Panc1 (cell line): ENCODE measurements at regions not wholly inside any gene's neighbourhood (a gene's known extent, or its start where the extent isn't known, plus 50 kb on each side); places are given as distances from the start of the nearest gene placed in this dataset.

Experiments used
- ATAC-seq: fragments of 200-7000 bp; cut with Tn5 transposase; 2 replicates; pipeline ENCODE4 v1.9.1; 2020; ENCODE audit warnings: mild to moderate bottlenecking, moderate library complexity
- BruUV-seq: library from RNA; stranded (reverse); fragments of 400-500 nt; replicated peaks from 2 replicates; lab custom pipeline; 2021; lab: Mats Ljungman, UMichigan
- CTCF ChIA-PET: fragments of 300-600 bp; sonication (Branson Sonifier 250); formaldehyde crosslinking; loops from one replicate; lab custom pipeline; 2022; ENCODE audit warnings: antibody characterized with exemption; lab: Charles Lee
- POLR2A ChIA-PET: fragments of 300-600 bp; sonication (Branson Sonifier 250); formaldehyde crosslinking; loops from one replicate; lab custom pipeline; 2022; ENCODE audit warnings: antibody characterized with exemption; lab: Charles Lee
- DNase-seq: peaks from one replicate; pipeline ENCODE4 v3.0.0-alpha.2; 2010; ENCODE audit warnings: low read depth, low spot score
- H3K27ac ChIP-seq: 2 replicates; pipeline ENCODE4 v1.5.1; 2011; ENCODE audit warnings: mild to moderate bottlenecking, low read length, inconsistent platforms
- H3K27me3 ChIP-seq: fragments of 200-500 bp; sonication (Bioruptor generic); 2 replicates; pipeline ENCODE4 v1.6.0; 2014; ENCODE audit warnings: low read length, inconsistent platforms; ENCODE audit not compliant: control insufficient read depth, insufficient read depth
- H3K36me3 ChIP-seq: fragments of 200-500 bp; sonication (Bioruptor generic); 2 replicates; pipeline ENCODE4 v1.5.1; 2014; ENCODE audit warnings: inconsistent platforms, mild to moderate bottlenecking, low read length, moderate library complexity; ENCODE audit not compliant: control insufficient read depth, insufficient read depth
- H3K4me1 ChIP-seq: 2 replicates; pipeline ENCODE4 v1.5.1; 2011; ENCODE audit warnings: inconsistent platforms, mild to moderate bottlenecking, low read length, moderate library complexity; ENCODE audit not compliant: control insufficient read depth, insufficient read depth
- H3K4me3 ChIP-seq, 2 experiments: 2 replicates each; pipeline ENCODE4 v1.5.1; 2011 to 2012; ENCODE audit warnings: low read depth in 2 of 2, low read length in 2 of 2, mild to moderate bottlenecking in 2 of 2, inconsistent platforms in 1 of 2, moderate library complexity in 1 of 2
- H3K9me3 ChIP-seq: fragments of 200-500 bp; sonication (Bioruptor generic); 2 replicates; pipeline ENCODE4 v1.5.1; 2014; ENCODE audit warnings: low read depth, mild to moderate bottlenecking, inconsistent platforms, low read length, moderate library complexity; ENCODE audit not compliant: control insufficient read depth, insufficient read depth
- CTCF ChIP-seq: fragments of 450-650 bp; IDR thresholded peaks from 2 replicates; pipeline ENCODE4 v1.5.1; 2017; ENCODE audit warnings: mild to moderate bottlenecking
- POLR2AphosphoS5 ChIP-seq: IDR thresholded peaks from 2 replicates; pipeline ENCODE4 v1.6.1; 2012; ENCODE audit warnings: mild to moderate bottlenecking, low read depth, low read length, moderate library complexity
- REST ChIP-seq, 2 experiments: IDR thresholded peaks; 2 replicates each; pipeline ENCODE4 v1.6.1; 2011 to 2012; ENCODE audit warnings: low read depth in 2 of 2, control low read depth in 1 of 2, low read length in 1 of 2, mild to moderate bottlenecking in 1 of 2, moderate library complexity in 1 of 2; ENCODE audit not compliant: insufficient read depth in 1 of 2
- SIN3A ChIP-seq: IDR thresholded peaks from 2 replicates; pipeline ENCODE4 v1.6.1; 2012; ENCODE audit warnings: low read depth, mild to moderate bottlenecking, low read length, moderate library complexity, borderline replicate concordance; ENCODE audit not compliant: insufficient read depth
- TCF7L2 ChIP-seq: IDR thresholded peaks from 2 replicates; pipeline ENCODE4 v1.6.1; 2011; ENCODE audit warnings: mild to moderate bottlenecking, low read depth, low read length, inconsistent platforms
- in situ Hi-C: cut with HindIII; loops from 2 replicates; pipeline ENCODE4 v1.10.0; 2016; ENCODE audit warnings: low sequenced_read_pairs, low pct_unique_long_range_greater_than_20kb
- intact Hi-C: fragments of 100-400 bp; cut with micrococcal nuclease; formaldehyde crosslinking; loops from one replicate; pipeline ENCODE4 v1.10.0; 2022; ENCODE audit not compliant: unreplicated experiment

GRCh38 chr2:41826921-41827320, 220.9 kb upstream of the PKDCC start:
- Histone ChIP-seq H3K27me3 (peaks cover 29% of the 10 kb centered on the region), H3K9me3 (no peaks in the 10 kb centered on the region), H3K27ac (no peak overlapping the region), H3K36me3 (no peaks in the 10 kb centered on the region), H3K4me1 (no peaks in the 10 kb centered on the region), H3K4me3 (no peak overlapping the region)
- BruUV-seq: no TSS peak
- no peak for DNase-seq
- CTCF ChIA-PET: interaction anchor here (0.6 kb wide), 2 partner anchors 394 to 859 kb away, joined by 3 to 6 read pairs; no protein-coding TSS in a partner anchor
- TF ChIP-seq SIN3A (no peak), POLR2AphosphoS5 (no peak), CTCF (no peak), REST (IDR thresholded peaks at IDR 0.05; ENCODE audit: insufficient read depth in 1 of 2, low read depth in 2 of 2, low read length in 1 of 2) (no peak), TCF7L2 (no peak)
- intact Hi-C loops (no loop called here), in situ Hi-C loops (no loop called here)
- ATAC-seq: no peak
- POLR2A ChIA-PET: no interaction called here

- Histone ChIP-seq H3K4me3 (no peak overlapping the region), H3K27ac (no peak overlapping the region), H3K27me3 (peaks cover 29% of the 10 kb centered on the region), H3K4me1 (no peaks in the 10 kb centered on the region), H3K36me3 (no peaks in the 10 kb centered on the region), H3K9me3 (no peaks in the 10 kb centered on the region)
- TF ChIP-seq TCF7L2: no peak
- no peak for TF ChIP-seq SIN3A
- TF ChIP-seq CTCF: no peak
- TF ChIP-seq POLR2AphosphoS5: no peak
- TF ChIP-seq REST (IDR thresholded peaks at IDR 0.05; ENCODE audit: insufficient read depth in 1 of 2, low read depth in 2 of 2, low read length in 1 of 2): no peak
- in situ Hi-C loops: no loop called here
- POLR2A ChIA-PET: no interaction called here
- ATAC-seq (no peak), DNase-seq (no peak)
- CTCF ChIA-PET: interaction anchor here (0.6 kb wide), 1 partner anchor 859 kb away, joined by 6 read pairs; no protein-coding TSS in a partner anchor
- intact Hi-C loops: no loop called here
- BruUV-seq: no TSS peak
These were observed 220.4 kb upstream of the PKDCC start for GRCh38 chr2:41827354-41827971.
